ENCODE measurements at regions not wholly inside any gene's neighbourhood (a gene's known extent, or its start where the extent isn't known, plus 50 kb on each side); places are given as distances from the start of the nearest gene placed in this dataset.
"Not testable (repeated sequence)": the region's sequence is repeated elsewhere in the genome, so short reads cannot be mapped to it uniquely, and the experiment has no call there.

DNA sequence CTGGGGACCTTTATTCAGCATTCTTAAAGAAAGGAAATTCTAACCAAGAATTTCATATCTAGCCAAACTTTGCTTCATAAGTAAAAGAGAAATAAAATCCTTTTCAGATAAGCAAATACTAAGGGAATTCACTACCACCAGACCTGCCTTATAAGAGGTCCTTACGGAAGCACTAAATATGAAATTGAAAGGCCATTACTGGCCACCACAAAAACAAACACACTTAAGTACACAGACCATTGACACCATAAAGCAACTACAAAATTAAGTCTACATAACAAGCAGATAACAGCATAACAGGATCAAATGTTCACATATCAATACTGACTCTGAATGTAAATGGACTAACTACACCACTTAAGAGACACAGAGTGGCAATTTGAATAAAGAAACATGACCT is 361.4 kb upstream of the POU5F2 start:
- intact Hi-C loops (cut with DNase I) = no loop called here
- DNase-seq = no peak

DNA sequence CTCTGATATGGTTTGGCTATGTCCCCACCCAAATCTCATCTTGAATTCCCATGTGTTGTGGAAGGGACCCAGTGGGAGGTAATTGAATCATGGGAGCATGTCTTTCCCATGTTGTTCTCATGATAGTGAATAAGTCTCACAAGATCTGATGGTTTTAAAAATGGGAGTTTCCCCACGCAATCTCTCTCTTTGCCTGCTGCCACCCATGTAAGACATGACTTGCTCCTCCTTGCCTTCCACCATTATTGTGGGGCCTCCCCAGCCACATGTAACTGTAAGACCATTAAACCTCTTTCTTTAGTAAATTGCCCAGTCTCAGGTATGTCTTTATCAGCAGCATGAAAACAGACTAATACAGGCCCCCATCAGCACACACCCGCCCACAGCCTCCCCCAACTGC is 356.0 kb upstream of the POU5F2 start:
- intact Hi-C loops (cut with DNase I); DNase-seq: not testable (repeated sequence)

DNA sequence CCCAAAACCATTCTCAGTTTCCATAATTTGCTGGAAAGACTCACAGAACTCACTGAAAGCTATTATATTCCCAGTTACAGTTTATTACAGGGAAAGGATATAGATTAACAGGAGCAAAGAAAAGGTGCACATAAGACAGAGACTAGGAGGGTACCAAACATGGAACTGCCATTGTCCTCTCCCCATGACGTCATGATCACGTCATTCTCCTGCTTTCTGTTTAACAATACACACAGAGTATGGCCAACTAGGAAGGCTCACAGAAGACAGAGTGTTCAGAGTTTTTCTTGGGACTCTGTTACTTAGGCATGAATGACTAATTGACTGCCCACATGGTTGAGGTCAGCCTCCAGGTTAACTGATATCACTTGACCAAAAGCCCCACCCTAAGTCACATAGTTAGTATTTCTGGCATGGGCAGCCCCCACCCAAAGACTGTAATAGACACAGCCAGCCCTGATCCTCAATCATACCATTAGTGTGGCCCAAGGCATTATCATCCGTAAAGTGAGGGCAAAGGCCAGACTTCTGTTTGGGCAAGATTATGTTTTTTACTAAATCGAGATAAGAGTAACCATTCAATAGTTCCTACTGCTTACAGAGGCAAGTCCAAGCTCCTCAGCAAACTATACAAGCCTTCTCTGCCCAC is 353.5 kb upstream of the POU5F2 start:
- no peak for DNase-seq
- intact Hi-C loops (cut with DNase I) = no loop called here

DNA sequence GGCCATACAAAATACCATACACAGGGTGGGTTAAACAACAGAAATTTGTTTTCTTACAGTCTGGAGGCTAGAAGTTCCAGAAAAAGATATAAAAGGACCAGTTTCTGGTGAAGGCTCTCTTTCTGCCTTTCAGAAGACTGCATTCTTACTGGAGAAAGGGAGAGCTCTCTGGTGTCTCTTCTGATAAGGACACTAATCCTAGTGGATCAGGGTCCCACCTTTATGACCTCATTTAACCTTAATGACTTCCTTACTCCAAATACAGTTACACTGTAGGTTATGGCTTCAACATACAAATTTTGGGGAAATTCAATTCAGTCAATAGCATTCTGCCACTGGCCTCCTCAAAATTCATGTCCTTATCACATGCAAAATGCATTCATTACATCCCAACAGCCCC is 351.9 kb upstream of the POU5F2 start:
- DNase-seq = no peak
- intact Hi-C loops (cut with DNase I) = no loop called here

DNA sequence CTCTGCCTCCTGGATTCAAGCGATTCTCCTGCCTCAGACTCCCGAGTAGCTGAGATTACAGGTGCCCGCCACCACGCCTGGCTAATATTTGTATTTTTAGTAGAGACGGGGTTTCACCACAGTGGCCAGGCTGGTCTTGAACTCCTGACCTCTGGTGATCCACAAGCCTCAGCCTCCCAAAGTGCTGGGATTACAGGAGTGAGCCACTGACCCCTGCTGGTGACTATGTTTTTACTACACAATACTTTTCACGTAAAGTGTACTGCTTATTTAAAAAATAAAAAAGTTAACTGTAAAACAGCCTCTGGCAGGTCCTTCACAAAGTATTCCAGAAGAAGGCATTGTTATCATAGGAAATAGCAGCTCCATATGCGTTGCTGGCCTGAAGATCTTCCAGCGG is 345.2 kb upstream of the POU5F2 start:
- intact Hi-C loops (cut with DNase I) = not testable (repeated sequence)

DNA sequence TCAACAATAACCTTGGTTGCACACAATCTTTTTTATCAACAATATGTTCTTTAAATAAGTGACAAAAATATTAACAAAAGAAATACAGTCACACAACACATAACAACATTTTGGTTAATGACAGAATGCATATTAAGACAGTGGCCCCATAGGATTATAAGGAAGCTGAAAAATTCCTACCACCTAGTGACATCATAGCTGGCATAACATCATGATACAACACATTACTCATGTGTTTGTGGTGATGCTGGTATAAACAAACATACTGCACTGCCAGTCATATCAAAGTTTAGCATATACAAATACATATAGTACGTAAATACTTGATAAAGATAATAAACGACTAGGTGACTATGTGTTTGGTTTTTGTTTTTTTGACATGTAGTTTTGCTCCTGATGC is 344.8 kb upstream of the POU5F2 start:
- intact Hi-C loops (cut with DNase I) = no loop called here
- DNase-seq = no peak

More for the DNA sequence above, 345.2 kb upstream of the POU5F2 start:
- not testable (repeated sequence) for DNase-seq

DNA sequence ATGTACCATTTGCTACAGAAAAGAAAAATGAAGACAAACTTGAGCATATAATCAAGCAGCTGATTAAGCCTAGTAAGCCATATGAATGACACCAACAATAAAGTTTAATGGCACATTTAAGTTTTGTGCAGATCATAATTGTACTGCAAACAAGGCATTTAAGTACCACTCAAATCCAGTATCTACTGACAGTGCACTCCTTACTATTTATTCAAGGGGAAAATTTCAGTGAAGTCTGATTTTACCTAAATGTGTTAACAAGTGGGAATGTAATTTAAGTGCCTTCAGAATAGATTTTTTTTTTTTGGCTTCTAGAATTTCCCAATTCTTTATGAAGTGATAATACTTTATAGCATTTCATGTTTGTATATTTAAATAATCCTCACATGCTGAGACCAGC is 341.0 kb upstream of the POU5F2 start:
- intact Hi-C loops (cut with DNase I) = no loop called here
- no peak for DNase-seq

DNA sequence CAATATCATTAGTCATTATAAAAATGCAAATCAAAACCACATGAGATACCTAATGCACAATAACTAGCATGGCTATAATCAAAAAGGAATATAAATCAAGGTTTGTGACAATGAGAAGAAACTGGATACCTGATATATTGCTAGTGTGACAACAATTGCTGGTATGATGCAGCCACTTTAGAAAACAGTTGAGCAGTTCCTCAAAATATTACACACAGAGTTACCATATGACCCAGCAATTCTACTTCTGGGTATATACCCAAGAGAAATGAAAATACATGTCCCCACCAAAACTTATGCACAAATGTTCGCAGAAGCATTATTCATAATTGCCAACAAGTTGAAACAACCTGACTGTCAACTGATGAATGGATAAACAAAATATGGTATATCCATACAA is 339.7 kb upstream of the POU5F2 start:
- intact Hi-C loops (cut with DNase I) = no loop called here
- no peak for DNase-seq

DNA sequence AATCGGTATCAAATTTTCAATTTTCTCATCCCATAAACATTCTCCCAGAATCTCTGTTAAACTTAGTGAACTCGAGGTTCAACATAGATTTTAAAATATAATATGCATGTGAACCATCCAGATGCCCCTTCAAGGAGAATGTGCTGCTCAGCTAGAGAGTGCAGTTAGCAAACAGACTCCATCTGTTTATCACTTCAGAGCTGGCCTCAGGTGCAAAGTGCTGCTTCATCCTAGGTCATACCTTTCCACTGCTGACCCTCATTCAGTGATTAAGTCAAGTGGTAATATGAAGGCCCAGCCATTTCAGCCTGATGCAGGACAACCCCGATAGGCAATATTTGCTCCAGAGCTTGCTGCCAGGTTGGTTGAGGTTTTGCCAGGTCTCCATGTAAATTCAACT is 339.0 kb upstream of the POU5F2 start:
- intact Hi-C loops (cut with DNase I) = no loop called here
- no peak for DNase-seq

DNA sequence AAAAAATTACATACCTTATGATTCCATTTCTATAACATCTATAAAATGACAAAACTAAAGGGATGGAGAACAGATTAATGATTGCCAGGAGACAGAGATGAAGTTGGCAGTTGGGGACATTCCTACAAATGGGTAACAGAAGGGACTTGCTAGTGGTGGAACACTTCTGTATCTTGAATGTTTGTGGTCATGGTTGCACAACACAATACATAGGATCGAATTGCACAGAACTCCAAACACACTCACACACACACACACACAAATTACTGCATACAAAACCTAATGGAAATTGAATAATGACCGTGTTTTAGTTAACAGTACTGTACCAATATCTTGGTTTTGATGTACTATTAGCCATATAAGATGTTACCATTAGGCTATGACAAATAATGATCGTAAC is 330.7 kb upstream of the POU5F2 start:
- intact Hi-C loops (cut with DNase I) = no loop called here
- no peak for DNase-seq

DNA sequence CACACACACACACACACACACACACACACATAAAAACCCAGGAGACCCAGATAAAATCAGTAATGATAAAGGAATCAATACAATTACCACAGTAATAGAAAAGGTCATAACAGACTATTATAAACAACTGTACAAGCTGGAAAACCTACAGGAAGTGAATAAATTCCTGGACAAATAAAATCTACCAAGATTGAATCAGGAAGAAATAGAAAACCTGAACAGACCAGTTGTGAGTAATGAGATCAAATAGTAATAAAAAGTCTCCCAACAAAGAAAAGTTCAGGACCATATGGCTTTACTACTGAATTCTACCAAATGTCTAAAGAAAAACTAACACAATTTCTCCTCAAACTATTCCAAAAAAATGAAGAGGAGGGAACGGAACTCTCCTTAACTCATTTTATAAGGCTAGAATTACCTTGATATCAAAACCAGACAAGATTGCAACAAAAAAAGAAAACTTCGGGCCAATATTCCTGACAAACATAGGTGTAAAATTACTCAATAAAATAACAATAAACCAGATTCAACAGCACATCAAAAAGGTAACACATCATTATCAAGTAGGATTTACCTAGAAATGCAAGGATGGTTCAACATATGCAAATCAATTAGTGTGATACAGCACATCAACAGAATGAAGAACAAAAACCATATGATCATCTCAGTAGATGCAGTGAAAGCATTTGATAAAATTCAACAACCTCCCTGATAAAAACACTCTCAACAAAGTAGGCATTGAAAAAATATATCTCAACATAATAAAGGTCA is 325.2 kb upstream of the POU5F2 start:
- no peak for DNase-seq
- intact Hi-C loops (cut with DNase I) = no loop called here

DNA sequence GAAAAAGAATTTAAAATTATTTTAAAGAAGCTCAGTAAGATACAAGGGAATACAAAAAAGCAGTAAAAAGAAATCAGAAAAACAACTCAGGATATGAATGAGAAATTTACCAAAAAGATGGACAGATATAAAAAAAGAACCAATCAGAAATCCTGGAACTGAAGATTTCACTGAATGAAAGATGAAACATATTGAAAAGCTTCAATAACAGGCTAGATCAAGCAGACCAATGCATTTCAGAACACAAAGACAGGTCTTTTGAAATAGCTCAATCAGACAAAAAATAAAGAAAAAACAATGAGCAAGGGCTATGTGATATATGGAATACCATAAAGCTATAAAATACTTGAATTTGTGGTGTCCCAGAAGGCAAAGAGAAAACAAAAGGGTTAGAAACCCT is 322.6 kb upstream of the POU5F2 start:
- intact Hi-C loops (cut with DNase I) = no loop called here
- DNase-seq = no peak

DNA sequence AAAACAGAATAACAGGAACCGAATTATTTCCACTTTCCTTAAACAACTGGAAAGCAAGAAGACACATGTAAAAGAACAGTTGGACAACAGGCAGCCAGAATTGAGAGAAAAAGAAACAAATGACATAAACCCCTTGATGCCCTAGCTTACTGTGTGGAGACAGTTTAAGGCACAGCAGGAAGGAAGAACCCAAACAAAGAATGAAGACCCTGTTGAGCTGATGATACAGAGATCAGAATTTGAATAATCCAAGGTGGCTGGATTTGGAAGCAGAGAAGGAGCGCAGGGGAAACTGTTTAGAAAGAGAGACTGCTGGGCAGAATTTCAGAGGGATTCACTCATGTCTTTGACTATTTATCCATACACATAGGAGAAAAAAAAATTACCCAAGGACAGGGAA is 316.3 kb upstream of the POU5F2 start:
- intact Hi-C loops (cut with DNase I) = no loop called here
- DNase-seq = no peak

DNA sequence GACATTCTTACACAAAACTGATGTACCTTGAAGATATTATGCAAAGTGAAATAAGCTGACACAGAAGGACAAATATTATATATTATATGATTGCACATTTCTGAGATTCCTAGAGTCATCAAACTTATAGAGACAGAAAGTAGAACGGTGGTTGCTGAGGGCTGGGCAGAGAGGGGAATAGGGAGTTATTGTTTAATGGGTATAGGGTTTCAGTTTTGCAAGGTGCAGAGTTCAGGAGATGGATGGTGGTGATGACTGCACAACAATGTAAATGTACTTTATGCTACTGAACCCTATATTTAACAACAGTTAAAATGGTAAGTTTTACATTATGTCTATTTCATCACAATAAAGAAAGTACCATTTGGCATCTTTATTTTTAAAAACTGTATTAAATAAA is 315.8 kb upstream of the POU5F2 start:
- intact Hi-C loops (cut with DNase I) = no loop called here
- no peak for DNase-seq

DNA sequence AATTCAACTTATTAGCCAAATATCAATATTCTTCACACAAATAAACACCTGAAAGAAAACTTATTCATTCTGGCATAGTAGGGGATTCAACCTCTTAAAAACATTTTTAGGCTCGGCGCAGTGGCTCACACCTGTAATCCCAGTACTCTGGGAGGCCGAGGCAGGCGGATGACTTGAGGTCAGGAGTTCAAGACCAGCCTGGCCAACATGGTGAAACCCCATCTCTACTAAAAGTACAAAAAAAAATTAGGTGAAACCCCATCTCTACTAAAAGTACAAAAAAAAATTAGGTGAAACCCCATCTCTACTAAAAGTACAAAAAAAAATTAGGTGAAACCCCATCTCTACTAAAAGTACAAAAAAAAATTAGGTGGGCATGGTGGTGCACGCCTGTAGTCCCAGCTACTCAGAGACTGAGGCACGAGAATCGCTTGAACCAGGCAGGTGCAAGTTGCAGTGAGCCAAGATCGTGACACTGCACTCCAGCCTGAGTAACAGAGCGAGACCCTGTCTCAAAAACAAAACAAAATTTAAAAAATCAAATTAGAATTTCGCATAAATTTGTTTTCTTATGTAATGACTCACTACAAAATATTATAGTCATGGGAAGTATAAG is 308.0 kb upstream of the POU5F2 start:
- DNase-seq; intact Hi-C loops (cut with DNase I): not testable (repeated sequence)

DNA sequence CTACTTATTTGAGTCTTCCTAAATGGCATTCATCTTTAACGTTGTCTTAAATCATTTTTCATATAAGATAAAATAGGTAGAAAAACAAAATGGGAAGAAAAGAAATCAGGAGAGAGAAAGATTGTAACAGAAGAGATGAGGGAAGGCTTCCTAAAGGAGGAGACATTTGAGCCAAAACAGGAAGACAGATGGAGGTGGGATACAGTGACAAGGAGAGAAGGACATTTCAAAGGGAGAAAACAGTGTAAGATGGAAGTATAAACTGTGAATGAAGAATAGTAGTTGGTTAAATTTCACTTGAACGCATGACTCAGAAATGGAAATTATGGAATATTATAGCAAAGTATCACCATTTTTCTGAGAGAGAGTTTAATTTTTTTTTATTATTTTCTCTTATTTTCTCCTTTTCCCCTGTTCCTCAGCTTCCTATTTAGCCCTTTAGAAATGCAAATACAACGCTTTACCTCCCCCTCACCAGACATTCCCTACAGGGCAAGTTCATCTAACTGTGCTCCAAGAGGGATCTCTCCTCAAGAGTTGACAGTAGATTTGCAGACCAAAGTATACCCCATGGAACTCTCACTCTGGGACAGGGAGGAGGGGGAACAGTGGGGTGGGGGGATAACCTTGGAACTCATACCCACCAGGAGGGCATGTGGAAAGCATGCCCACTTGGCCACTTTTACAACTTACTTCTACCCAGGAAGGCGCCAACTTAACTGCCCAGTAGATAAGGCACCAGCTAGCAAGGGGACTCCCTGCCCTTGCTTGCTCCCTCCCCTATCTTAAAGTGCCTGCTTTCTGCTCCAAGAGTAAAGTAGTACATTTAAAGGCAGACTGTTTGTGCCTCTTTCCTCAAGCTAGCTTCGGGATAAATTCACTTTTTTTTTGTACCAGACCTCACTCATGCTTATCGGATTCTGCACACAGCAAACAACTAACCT is 304.7 kb upstream of the POU5F2 start:
- intact Hi-C loops (cut with DNase I) = no loop called here
- no peak for DNase-seq

DNA sequence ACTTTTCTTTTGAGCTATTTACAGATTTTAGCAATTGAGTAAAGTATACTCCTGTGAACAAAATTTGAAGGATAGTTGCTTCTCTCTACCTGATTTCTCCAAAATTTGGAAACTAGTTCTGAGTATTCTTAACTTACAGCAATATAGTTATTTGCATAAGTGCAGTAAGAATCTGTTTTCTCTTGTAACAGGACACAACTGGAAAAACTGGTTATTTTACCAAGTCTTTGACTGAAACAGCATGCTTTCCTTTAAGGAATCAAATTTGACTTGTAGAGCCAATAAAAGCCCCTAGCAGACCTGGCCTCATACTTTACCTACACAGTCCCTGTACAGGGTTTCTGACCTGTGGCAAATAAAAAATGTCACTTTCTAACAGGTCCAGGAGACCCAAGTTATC is 301.9 kb upstream of the POU5F2 start:
- no peak for DNase-seq
- intact Hi-C loops (cut with DNase I) = no loop called here

DNA sequence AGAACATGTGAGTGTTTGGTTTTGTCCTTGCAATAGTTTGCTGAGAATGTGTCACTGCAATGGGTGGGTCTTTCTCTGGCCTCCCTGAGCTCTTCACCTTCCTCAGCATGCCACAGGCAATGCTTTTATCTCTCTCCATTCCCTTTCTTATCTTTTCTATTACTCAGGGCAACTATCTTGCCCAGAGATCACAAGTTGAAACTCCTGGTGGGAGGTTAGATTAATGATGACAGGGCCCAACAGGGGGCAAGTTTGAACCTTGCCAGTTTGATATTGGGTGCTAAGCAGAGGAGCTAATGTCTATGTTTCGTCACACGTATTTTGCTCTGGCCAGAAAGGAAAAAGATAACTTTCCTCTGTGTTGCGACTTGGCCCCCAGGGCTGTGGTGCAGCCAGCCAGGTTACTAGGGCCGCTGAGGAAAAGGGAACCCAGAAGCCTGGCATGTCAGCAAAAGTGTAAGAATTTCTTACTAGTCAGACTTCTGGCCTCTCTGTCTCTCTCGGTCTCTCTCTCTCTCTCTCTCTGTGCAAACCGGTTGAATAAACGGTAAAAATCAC is 299.3 kb upstream of the POU5F2 start:
- intact Hi-C loops (cut with DNase I) = no loop called here
- DNase-seq = no peak

DNA sequence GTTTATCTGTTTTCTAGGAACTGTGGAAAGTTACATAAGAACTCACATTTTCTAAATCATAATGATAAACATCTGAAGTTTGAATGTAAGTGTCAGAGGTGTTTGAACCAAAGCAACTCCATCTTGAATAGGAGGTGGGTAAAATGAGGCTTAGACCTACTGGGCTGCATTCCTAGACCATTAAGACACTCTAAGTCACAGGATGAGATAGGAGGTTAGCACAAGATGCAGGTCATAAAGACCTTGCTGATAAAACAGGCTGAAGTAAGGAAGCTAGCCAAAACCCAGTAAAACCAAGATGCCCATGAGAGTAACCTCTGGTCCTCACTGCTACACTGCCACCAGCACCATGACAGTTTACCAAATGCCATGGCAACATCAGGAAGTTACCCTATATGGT is 297.7 kb upstream of the POU5F2 start:
- intact Hi-C loops (cut with DNase I) = no loop called here
- no peak for DNase-seq

Data from head of caudate nucleus (tissue), 42 donors.